HUDEP-2 (cell line): ENCODE measurements at regions not wholly inside any gene's neighbourhood (a gene's known extent, or its start where the extent isn't known, plus 50 kb on each side); places are given as distances from the start of the nearest gene placed in this dataset.

Experiments
- DNase-seq, 76 experiments: peaks; one replicate each; lab custom pipeline; 2025; ENCODE audit not compliant: unreplicated experiment in 76 of 76; lab: John Stamatoyannopoulos, UW

DNA sequence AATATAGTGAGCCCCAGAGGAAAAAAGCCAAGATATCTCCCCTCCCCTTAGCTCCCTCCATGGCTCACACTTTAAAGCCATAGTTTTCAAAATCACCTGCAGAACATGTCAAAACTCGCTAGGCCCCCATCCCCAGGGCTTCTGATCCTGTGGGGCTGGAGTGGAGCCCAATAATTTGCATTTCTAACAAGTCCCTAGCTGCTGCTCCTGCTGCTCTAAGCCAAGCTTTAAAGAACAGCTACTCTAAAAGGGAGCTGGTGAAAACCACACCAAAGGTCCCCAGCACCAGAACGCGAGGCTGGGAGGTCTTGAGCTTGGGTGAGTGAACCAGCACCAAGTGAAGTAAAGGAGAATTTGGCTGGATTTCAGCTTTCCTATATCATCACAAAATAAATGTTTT, 237.1 kb downstream of the ZNF674 start:
- DNase-seq: no peak

DNA sequence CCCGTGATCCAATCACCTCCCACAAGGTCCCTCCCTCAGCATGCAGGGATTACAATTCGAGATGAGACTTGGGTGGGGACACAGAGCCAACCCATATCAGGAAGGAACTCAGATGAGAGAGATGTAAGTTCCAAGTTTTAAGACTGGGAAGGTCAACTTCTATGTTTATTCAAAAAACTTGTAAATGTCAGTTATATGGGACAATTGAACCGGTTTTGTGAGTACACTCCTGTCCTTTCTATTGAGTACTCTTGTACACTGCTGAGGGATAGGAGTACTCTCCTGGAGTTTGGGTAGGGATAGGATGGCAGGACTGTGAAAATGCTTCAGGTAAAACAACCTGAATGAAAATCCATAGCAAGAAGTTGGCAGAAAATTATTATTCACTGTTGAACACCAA, 239.1 kb downstream of the ZNF674 start:
- DNase-seq: no peak

GRCh38 chrX:46305431-46305830, 239.8 kb downstream of the ZNF674 start:
- DNase-seq: no peak

DNA sequence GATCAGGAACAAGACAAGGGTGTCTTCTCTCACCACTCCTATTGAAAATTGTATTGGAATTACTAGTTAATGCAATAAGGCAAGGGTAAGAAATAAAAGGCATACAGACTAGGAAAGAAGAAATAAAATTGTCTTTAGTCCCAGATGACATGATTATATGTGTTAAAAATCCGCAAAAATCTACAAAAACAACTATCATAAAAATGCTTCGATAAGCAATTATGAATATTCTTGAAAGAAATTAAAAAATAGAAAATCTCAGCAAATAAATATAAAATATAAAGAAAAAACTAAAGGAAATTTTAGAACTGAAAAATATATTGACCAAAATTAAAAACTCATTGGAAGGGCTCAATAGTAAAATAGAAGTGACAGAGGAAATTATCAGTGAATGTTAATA, 243.3 kb downstream of the ZNF674 start:
- DNase-seq: no peak

DNA sequence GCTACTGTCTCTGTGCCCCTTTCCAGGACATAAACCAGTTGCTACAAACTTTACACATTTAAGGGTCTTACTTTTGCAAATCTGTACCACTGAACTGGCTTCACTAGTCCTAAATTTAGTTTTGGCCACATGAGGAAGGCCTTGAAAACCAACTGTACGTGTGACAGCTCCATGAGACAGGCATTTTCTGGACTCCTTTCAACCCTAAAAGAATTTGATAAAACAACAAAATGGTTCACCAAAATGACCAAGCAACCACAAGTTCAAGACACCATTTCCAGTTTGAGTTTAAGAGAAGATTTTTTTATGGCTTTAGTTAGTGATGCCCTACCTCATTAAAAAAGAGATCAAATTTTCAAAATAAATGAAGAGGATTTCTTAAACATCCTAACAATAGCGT, 246.4 kb downstream of the ZNF674 start:
- DNase-seq: no peak

DNA sequence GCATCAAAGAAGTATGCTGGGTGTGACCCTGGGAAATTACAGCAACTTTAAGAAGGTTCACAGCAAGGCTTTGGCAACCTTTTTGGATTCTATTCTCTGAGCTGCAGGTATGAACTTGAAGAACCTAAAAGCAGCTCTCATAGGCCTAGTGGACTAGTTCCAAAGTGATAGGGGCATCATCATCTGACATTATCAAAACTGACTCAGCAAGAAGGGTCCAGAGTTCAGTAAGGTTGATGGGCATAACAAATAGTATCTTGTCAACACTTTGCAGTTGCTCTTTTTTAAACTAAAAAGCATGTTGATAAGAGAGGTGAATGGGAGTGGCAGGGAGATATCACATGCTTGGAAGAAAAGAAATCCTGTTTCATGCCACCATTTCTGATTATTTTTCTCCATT, 249.3 kb downstream of the ZNF674 start:
- DNase-seq: no peak

DNA sequence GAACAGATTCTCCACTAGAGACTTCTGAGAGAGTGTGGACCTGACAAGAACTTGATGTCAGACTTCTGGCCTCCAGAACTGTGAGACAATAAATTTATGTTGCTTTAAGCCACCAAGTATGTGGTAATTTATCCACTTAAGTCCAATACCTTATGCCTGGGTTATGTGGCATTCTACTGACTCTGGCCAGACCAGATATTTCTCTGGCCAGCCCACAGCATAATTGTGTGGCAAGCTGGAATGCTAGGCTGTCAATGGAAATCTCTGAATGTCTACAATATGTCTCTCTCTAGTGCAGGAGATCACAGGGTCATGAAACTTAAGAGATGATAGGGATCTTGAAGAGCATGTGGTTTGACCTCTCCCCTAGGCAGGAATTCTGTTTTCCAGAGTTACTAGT, 251.0 kb downstream of the ZNF674 start:
- DNase-seq: no peak

DNA sequence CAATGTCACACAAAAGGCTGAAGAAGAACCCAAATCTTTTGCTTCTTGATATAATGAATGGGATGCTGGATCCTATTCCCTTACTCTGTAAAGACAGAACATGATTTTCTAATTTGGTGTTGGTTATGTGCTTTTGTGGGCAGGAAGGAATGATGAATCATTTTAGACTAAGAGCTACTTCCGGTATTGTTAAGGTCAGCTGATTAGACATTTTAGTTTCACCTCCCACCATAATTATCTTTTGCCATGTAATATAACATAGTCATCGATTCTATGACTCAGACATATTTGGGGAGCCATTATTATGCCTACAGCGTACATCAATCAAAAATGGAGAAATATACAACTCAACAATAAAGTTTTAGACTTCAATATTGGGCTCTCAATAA, 265.3 kb downstream of the ZNF674 start:
- no peak for DNase-seq

DNA sequence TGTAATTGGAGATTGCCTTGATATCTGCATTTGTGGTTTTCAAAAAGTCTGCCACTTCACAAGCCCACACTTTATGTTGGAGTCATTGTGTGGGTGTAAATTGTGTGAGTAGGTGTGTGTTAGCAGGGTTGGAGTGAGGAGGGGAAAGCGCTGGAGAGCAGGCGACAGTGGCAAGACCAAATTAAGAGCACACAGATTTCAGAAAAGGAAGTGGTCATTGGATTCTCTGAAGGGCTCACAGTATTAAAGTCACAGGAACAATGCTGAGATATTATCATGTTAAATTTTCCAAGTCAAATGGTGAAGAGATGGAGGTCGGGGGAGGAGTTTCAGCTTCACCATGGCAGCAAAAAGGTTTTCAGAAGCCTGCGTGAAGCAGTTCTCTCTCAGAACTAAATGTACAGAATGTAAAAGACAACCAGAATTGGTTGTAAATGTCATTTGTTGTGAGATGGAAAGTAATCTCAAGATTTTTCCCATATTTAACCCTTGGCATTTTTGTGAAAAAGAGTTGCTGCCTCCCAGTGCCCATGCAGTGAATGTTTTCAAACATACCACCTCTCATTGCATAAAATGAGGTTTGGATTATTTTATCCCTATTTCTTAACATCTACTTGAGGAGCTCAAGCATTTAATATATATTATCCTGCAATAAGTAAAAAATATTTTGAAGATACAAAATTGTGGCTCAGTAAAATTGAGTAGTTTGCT, 265.9 kb downstream of the ZNF674 start:
- peak in 1 of 76 experiments; percentile 0 for DNase-seq

DNA sequence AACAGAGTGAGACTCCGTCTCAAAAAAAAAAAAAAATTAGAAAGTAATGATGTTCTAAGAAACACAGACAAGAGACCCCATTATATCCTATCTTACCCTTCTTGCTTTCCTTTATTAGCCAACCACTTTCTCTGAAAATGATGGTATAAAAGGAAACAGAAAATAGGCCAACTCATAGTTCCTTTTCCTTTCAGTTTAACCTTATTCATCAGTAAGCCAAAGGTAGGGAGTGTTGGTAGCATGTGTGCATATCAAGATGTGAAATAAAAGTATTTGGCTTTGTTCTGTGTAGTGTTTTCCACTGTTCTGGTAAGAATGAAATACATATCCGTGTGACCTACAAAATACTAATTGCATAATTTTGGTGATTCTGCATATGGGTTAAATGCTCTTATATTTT, 266.6 kb downstream of the ZNF674 start:
- DNase-seq: no peak

- peak in 19 of 76 experiments; percentile 0 to 37 (median 5) for DNase-seq
Measured at GRCh38 chrX:46268412-46268811, 276.8 kb downstream of the ZNF674 start.

GRCh38 chrX:46263494-46263893, 281.7 kb downstream of the ZNF674 start:
- DNase-seq: no peak

GRCh38 chrX:46262304-46262703, 282.9 kb downstream of the ZNF674 start:
- peak in 1 of 76 experiments; percentile 0 for DNase-seq

- no peak for DNase-seq
Measured at GRCh38 chrX:46260499-46260898, 284.7 kb downstream of the ZNF674 start.

GRCh38 chrX:46258356-46258755, 286.9 kb downstream of the ZNF674 start:
- no peak for DNase-seq

DNA sequence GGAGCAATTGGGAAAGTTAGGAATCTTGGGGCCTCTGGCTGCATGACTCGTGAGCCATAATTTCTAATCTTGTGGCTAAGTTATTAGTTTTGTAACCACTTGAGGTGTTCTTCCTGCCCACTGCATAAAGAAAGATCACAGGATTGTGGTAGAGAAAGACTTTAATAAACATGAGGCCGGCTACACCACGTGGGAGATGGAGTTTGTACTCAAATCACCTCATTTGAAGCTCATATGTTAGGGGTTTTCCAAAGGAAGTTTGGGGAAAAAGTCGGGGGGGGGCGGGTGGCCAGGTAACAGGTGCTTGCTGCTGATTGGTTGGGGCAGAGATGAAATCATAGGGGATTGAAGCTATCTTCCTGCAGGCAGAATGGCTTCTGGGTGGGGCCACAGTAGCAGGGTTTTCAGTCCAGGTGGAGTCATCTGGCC, 287.8 kb downstream of the ZNF674 start:
- no peak for DNase-seq

DNA sequence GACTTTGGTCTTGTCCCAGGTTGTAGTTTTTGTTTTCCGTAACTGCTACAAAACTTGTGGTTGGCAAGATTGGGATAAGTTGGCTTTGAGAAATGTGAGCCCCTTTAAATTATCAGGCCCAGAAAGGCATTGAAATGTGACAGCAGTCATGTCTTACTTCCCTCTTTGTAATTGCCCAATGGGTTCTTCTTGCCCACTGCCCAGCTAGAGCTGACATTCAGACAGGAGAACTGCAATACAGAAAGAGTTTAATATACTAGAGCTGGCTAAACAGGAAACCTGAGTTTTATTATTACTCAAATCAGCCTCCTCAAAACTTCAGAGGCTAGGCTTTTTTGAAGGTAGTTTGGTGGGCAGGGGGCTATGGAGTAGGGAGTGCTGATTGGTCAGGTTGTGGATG, 288.3 kb downstream of the ZNF674 start:
- DNase-seq: no peak

GRCh38 chrX:46255046-46255445, 290.2 kb downstream of the ZNF674 start:
- no peak for DNase-seq

DNA sequence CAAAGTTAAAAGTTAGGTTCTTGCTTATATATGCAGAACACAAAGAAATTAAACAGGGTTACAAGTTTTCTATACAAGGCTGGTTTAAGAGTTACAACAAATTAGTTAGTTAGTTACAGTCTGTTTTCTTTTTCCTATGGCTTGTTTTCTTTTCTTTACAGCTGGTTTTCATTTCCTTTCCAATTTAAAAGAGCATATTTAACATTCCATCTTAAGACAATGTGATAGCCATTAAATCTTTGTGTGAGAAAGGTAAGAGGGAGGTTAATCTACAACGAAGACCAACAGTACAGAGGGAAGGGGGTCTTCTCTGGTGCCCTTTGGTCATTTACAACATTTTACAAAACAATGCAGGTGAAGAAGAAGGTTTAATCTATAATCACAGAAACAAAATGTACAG, 290.6 kb downstream of the ZNF674 start:
- no peak for DNase-seq

GRCh38 chrX:46251755-46252154, 293.5 kb downstream of the ZNF674 start:
- no peak for DNase-seq

- no peak for DNase-seq
Measured at GRCh38 chrX:46250151-46250550, 295.1 kb downstream of the ZNF674 start.

DNA sequence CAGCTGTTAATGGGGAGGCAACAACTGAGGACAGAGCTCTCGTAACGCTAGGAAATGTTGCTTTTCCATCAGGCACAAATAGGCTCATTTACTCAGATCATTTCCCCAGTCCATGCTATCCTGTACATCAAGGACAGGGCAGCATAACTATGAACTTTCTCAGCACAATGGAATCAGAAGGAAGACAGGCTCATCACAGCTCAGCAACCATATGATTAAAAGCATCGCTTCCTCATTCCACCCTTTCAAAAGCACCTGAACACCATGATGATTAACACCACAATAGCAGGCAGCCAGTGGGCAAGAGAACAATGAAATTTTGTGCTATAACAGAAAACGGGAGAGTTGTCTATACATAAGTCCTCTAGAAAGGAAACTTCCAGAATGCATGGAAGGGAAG, 297.8 kb downstream of the ZNF674 start:
- no peak for DNase-seq

DNA sequence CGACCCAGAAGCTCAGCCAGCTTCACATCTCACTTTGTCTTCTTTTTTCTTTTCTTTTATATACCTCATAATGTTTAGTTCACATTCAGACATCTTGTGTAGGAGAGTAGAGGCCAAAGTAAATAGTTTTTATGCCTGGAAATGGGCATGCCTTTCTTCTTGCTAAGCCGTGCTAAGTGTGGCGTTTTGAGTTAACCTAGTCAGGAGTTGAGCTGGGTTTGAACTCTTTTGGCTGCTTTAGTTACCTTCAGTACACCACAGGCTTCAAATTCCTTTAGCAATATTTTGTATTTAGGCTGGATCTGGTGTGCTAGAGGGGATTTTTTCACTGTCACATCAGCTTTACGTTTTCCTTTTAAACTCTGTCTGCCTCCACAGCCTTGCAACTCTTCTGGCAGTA, 300.8 kb downstream of the ZNF674 start:
- no peak for DNase-seq
